ENCODE measurements at regions not wholly inside any gene's neighbourhood (a gene's known extent, or its start where the extent isn't known, plus 50 kb on each side); places are given as distances from the start of the nearest gene placed in this dataset.
A peak's percentile ranks its signal among the peaks of the same experiment; 100 is the strongest.

- H2BK20ac ChIP-seq (ENCODE audit: low read length): no peak overlapping the region
- no peak overlapping the region for H4K5ac ChIP-seq (ENCODE audit: insufficient read length, low read depth, low read length)
- H3K14ac ChIP-seq (ENCODE audit: insufficient read length): no peak overlapping the region
- peak overlapping the region; percentile 95; the same call in 1 of the 2 replicates for H2BK15ac ChIP-seq (ENCODE audit: low read length)
- H2BK120ac ChIP-seq (replicated peaks; ENCODE audit: low read depth, low read length): no peak overlapping the region
- POLR2A ChIA-PET (ENCODE audit: partially characterized antibody): interaction anchor here (0.6 kb wide), 1 partner anchor 14 kb away, joined by 3 read pairs; no protein-coding TSS in a partner anchor
- H3K23me2 ChIP-seq (ENCODE audit: low read depth, low read length): no peaks in the 10 kb centered on the region
- no peaks in the 10 kb centered on the region for H4K20me1 ChIP-seq (replicated peaks in 1 of 2; ENCODE audit: control insufficient read depth in 1 of 2, insufficient read depth in 2 of 2, low read length in 2 of 2)
- no peak overlapping the region; the same call in 1 of the 2 replicates for H4K8ac ChIP-seq (ENCODE audit: extremely low read depth, insufficient read depth, low read length)
- no peak overlapping the region for H3K27ac ChIP-seq (ENCODE audit: low read depth, low read length)
- H3K9ac ChIP-seq (replicated peaks in 1 of 4; ENCODE audit: extremely low read depth in 1 of 4, low read depth in 3 of 4, low read length in 3 of 4): no peak overlapping the region
- peaks cover 3 to 19% (median 6%) of the 10 kb centered on the region in 4 experiments; a peak in 6 of 7 replicates for H3K4me1 ChIP-seq (replicated peaks in 1 of 4; ENCODE audit: control insufficient read depth in 3 of 4, insufficient read depth in 4 of 4, low read length in 3 of 4)
- no peak overlapping the region for H2BK5ac ChIP-seq (ENCODE audit: low read depth, low read length)
- FAIRE-seq: no peak
- peak overlapping the region; percentile 12 for H4K91ac ChIP-seq (replicated peaks; ENCODE audit: insufficient read length, low read length)
- DNase-seq (ENCODE audit: low read depth in 1 of 2, low spot score in 2 of 2): no peak
- H3K18ac ChIP-seq (ENCODE audit: extremely low read depth, low read length): no peak overlapping the region
- H3K4ac ChIP-seq (replicated peaks; ENCODE audit: insufficient read length, low read depth, low read length): no peak overlapping the region
- peak overlapping the region; percentile 75; the same call in 1 of the 2 replicates for H2AK5ac ChIP-seq (ENCODE audit: low read depth, low read length)
- no peak overlapping the region for H3K4me3 ChIP-seq (ENCODE audit: extremely low read depth in 1 of 4, insufficient read depth in 2 of 4, low read depth in 3 of 4, low read length in 4 of 4)
- H3K9me3 ChIP-seq (ENCODE audit: insufficient read depth in 2 of 2, low read depth in 1 of 2, low read length in 1 of 2): no peaks in the 10 kb centered on the region
- no peak overlapping the region for H2AFZ ChIP-seq (ENCODE audit: low read length)
- H3K79me2 ChIP-seq (ENCODE audit: control insufficient read depth in 1 of 2, insufficient read depth in 2 of 2, low read length in 2 of 2): no peaks in the 10 kb centered on the region
- H3K23ac ChIP-seq (ENCODE audit: insufficient read length): no peak overlapping the region
- H3K36me3 ChIP-seq (ENCODE audit: control insufficient read depth in 2 of 4, insufficient read depth in 4 of 4, low read length in 3 of 4): no peaks in the 10 kb centered on the region
- CTCF ChIA-PET (ENCODE audit: partially characterized antibody): interaction anchor here (1.2 to 1.9 kb wide), 3 partner anchors 13 to 231 kb away, joined by 3 to 4 read pairs (median 4); no protein-coding TSS in a partner anchor
- no peaks in the 10 kb centered on the region for H3K79me1 ChIP-seq (ENCODE audit: low read depth, low read length)
- H3K4me2 ChIP-seq (ENCODE audit: insufficient read depth in 1 of 2, low read depth in 2 of 2, low read length in 2 of 2): no peak overlapping the region
- H2BK12ac ChIP-seq (ENCODE audit: low read depth, low read length): peak overlapping the region; percentile 70; the same call in 1 of the 2 replicates
- WGBS, 2 experiments (ENCODE audit: extremely low coverage in 1 of 2, insufficient coverage in 1 of 2, insufficient read length in 1 of 2, insufficient replicate concordance in 2 of 2, low coverage in 1 of 2, low lambda C conversion rate in 2 of 2, missing lambda C conversion rate in 1 of 2): 97% methylated on average over 2 of the region's 2 CpGs; no CpG with 5 or more reads in 1 of the 2 experiments
- no peak overlapping the region for H3K56ac ChIP-seq (replicated peaks; ENCODE audit: insufficient read length, low read depth, low read length)
- H3K27me3 ChIP-seq (replicated peaks in 1 of 4; ENCODE audit: control insufficient read depth in 3 of 4, extremely low read depth in 1 of 4, insufficient read depth in 3 of 4, low read length in 3 of 4): no peaks in the 10 kb centered on the region
- no peak for TF ChIP-seq JUND (IDR thresholded peaks at IDR 0.05; ENCODE audit: low read length)
- TF ChIP-seq ATF2 (IDR thresholded peaks at IDR 0.05; ENCODE audit: low read length): no peak
- TF ChIP-seq KDM4A (IDR thresholded peaks at IDR 0.05; ENCODE audit: low read depth, low read length, severe bottlenecking): no peak
- no peak for TF ChIP-seq TCF12 (IDR thresholded peaks at IDR 0.05; ENCODE audit: low read depth, low read length)
- no peak for TF ChIP-seq GABPA (IDR thresholded peaks at IDR 0.05; ENCODE audit: borderline replicate concordance, insufficient read depth, low read length)
- TF ChIP-seq TEAD4 (IDR thresholded peaks at IDR 0.05; ENCODE audit: low read depth, low read length): no peak
- TF ChIP-seq USF2 (IDR thresholded peaks at IDR 0.05; ENCODE audit: low read length): no peak
- no peak for TF ChIP-seq CHD1 (IDR thresholded peaks at IDR 0.05; ENCODE audit: low read depth, low read length)
- no peak for TF ChIP-seq POLR2AphosphoS5 (IDR thresholded peaks at IDR 0.05; ENCODE audit: low read depth, low read length)
- no peak for TF ChIP-seq CHD2 (IDR thresholded peaks at IDR 0.05; ENCODE audit: low read length)
- TF ChIP-seq SP4 (IDR thresholded peaks at IDR 0.05; ENCODE audit: low read length): no peak
- no peak for TF ChIP-seq KDM5A (IDR thresholded peaks at IDR 0.05; ENCODE audit: low read length)
- TF ChIP-seq SP1 (IDR thresholded peaks at IDR 0.05; ENCODE audit: low read depth, low read length): no peak
Measured at GRCh38 chr2:39499336-39499735, 62.3 kb upstream of the MAP4K3 start.

Data from H1 (cell line).